HEK293T (cell line): ENCODE measurements at regions not wholly inside any gene's neighbourhood (a gene's known extent, or its start where the extent isn't known, plus 50 kb on each side); places are given as distances from the start of the nearest gene placed in this dataset.

Source experiments
- CTCF ChIA-PET: fragments of 350-600 bp; formaldehyde crosslinking; extraction: SDS; loops from one replicate; lab custom pipeline; 2021; ENCODE audit warnings: antibody characterized with exemption, inconsistent platforms; lab: Yijun Ruan, JAX
- POLR2A ChIA-PET: fragments of 350-600 bp; formaldehyde crosslinking; extraction: SDS; loops from one replicate; lab custom pipeline; 2020; ENCODE audit warnings: antibody characterized with exemption, inconsistent platforms; lab: Yijun Ruan, JAX
- DNase-seq: peaks from one replicate; pipeline ENCODE4 v3.0.0; 2012; ENCODE audit warnings: mixed read lengths; ENCODE audit errors: extremely low spot score
- ARNT ChIP-seq: fragments of 450-650 bp; IDR thresholded peaks from 2 replicates; pipeline ENCODE4 v1.6.1; 2017; ENCODE audit warnings: mild to moderate bottlenecking
- BHLHE40 ChIP-seq: fragments of 450-650 bp; IDR thresholded peaks from 2 replicates; pipeline ENCODE4 v1.6.1; 2016; ENCODE audit warnings: mild to moderate bottlenecking, moderate library complexity, borderline replicate concordance
- CTBP1 ChIP-seq: fragments of 450-650 bp; IDR thresholded peaks from 2 replicates; pipeline ENCODE4 v1.6.1; 2016; ENCODE audit warnings: borderline replicate concordance
- ELF4 ChIP-seq: fragments of 450-650 bp; IDR thresholded peaks from 2 replicates; pipeline ENCODE4 v1.6.1; 2017; ENCODE audit warnings: antibody characterized with exemption
- FOXA1 ChIP-seq: fragments of 450-650 bp; IDR thresholded peaks from 2 replicates; pipeline ENCODE4 v1.6.1; 2016; ENCODE audit warnings: mild to moderate bottlenecking
- FOXK2 ChIP-seq: fragments of 450-650 bp; IDR thresholded peaks from 2 replicates; pipeline ENCODE4 v1.6.1; 2016; ENCODE audit warnings: mild to moderate bottlenecking
- FOXM1 ChIP-seq: fragments of 450-650 bp; IDR thresholded peaks from 2 replicates; pipeline ENCODE4 v1.6.1; 2017; ENCODE audit warnings: mild to moderate bottlenecking, borderline replicate concordance
- HDGF ChIP-seq: fragments of 450-650 bp; IDR thresholded peaks from 2 replicates; pipeline ENCODE4 v1.6.1; 2017; ENCODE audit warnings: antibody characterized with exemption, borderline replicate concordance
- L3MBTL2 ChIP-seq: fragments of 450-650 bp; conservative IDR thresholded peaks from 2 replicates; pipeline ENCODE4 v1.6.1; 2016; ENCODE audit warnings: mild to moderate bottlenecking
- LEF1 ChIP-seq: fragments of 450-650 bp; IDR thresholded peaks from 2 replicates; pipeline ENCODE4 v1.6.1; 2017; ENCODE audit warnings: mild to moderate bottlenecking, borderline replicate concordance
- NFRKB ChIP-seq: fragments of 450-650 bp; IDR thresholded peaks from 2 replicates; pipeline ENCODE4 v1.6.1; 2016; ENCODE audit warnings: mild to moderate bottlenecking, moderate library complexity
- PKNOX1 ChIP-seq: fragments of 450-650 bp; IDR thresholded peaks from 2 replicates; pipeline ENCODE4 v1.6.1; 2016
- SP1 ChIP-seq: fragments of 450-650 bp; IDR thresholded peaks from 2 replicates; pipeline ENCODE4 v1.6.1; 2017
- SUZ12 ChIP-seq: fragments of 450-650 bp; IDR thresholded peaks from 2 replicates; pipeline ENCODE4 v1.6.1; 2016; ENCODE audit warnings: mild to moderate bottlenecking
- TARDBP ChIP-seq: fragments of 450-650 bp; IDR thresholded peaks from 2 replicates; pipeline ENCODE4 v1.6.1; 2016
- ZNF384 ChIP-seq: fragments of 450-650 bp; IDR thresholded peaks from 2 replicates; pipeline ENCODE4 v1.6.1; 2016

DNA sequence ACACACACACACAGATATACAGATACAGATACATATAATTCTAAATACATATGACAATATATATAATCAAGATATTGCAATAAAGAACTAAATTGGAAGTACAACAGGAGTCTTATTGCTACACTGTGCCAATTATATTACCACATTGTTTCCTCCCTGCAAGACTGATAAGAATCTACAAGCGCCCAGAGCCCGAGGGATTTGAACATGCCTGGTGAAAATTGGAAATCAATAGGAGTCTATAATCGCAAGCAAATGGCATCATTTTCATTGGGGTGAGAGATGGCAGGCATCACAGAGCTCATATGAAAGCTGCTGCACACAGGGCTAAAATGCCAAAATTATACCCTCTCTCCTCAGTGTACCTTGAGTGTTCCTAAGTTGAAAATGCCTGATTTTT lies 152.9 kb upstream of the PTBP2 start:
- no peak for TF ChIP-seq L3MBTL2
- DNase-seq = no peak
- ChIA-PET CTCF (interaction anchor here (0.6 kb wide), 1 partner anchor 47 kb away, joined by 4 read pairs; no protein-coding TSS in a partner anchor), POLR2A (no interaction called here)

DNA sequence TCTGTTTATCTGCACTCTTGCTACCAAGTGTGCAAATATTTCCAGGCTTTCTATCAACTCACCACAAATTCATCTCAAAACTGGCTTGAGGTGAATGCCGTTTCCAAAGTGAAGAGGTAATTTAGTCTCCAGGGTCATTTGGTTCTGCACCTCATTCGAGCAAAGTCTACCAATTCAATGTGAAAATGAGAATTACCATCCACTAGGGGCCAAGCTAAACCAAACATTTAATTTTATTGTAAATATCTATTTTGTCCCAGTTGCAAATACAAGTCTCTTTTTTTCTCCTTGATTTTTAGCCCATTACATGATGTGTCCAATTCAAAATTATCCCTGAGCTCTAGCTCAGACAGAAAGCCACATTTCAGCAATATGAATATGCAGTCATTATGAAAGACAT lies 152.3 kb upstream of the PTBP2 start:
- TF ChIP-seq TARDBP (no peak), FOXK2 (no peak), LEF1 (no peak), FOXM1 (no peak), PKNOX1 (no peak), CTBP1 (no peak), SP1 (no peak), NFRKB (no peak)
- CTCF ChIA-PET = no interaction called here
- no peak for DNase-seq
- POLR2A ChIA-PET = no interaction called here

- POLR2A ChIA-PET = no interaction called here
- DNase-seq = no peak
- CTCF ChIA-PET = no interaction called here
- TF ChIP-seq CTBP1 (no peak), SUZ12 (no peak), ZNF384 (no peak), HDGF (no peak), L3MBTL2 (no peak), LEF1 (no peak), TARDBP (no peak), FOXK2 (no peak), FOXA1 (no peak), SP1 (no peak), NFRKB (no peak), PKNOX1 (no peak), BHLHE40 (no peak), FOXM1 (no peak), ARNT (no peak), ELF4 (no peak)
Measured at GRCh38 chr1:96579636-96580035, 141.9 kb upstream of the PTBP2 start.

- ChIA-PET POLR2A (no interaction called here), CTCF (no interaction called here)
- DNase-seq = no peak
- TF ChIP-seq TARDBP = no peak
- no peak for TF ChIP-seq FOXM1
- no peak for TF ChIP-seq ELF4
- TF ChIP-seq LEF1 = no peak
- TF ChIP-seq ZNF384 = no peak
- TF ChIP-seq CTBP1 = no peak
- TF ChIP-seq PKNOX1 = no peak
- no peak for TF ChIP-seq L3MBTL2
Measured at GRCh38 chr1:96580920-96581319, 140.7 kb upstream of the PTBP2 start.

DNA sequence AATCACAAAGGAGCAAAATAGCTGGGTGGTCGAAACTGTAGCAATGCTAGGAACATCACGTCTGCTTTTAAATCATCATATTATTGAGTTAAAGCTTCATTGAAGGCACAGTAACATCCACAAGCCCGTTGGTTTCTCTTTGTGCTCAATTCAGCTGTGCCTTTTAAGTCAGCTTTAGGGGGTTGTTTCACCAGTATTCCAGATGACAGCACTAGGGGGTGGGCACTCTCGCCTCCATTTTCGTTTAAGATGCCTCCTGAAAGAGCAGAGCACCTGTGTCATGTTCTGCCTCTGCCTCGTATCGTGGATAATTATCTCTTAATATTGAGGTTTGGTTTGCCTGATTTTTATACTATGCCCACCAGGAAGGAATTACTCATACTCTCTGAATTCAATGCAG lies 139.8 kb upstream of the PTBP2 start:
- DNase-seq = no peak
- ChIA-PET POLR2A (no interaction called here), CTCF (no interaction called here)
- TF ChIP-seq FOXA1 (no peak), BHLHE40 (no peak), ZNF384 (no peak), ARNT (no peak), FOXM1 (no peak), TARDBP (no peak), L3MBTL2 (no peak), PKNOX1 (no peak), SUZ12 (no peak), CTBP1 (no peak), FOXK2 (no peak), SP1 (no peak), ELF4 (no peak), LEF1 (no peak), NFRKB (no peak)

- no peak for DNase-seq
- TF ChIP-seq FOXM1 (no peak), FOXK2 (no peak), PKNOX1 (no peak), ZNF384 (no peak), ARNT (no peak), LEF1 (no peak), SUZ12 (no peak), SP1 (no peak), L3MBTL2 (no peak), ELF4 (no peak), CTBP1 (no peak), HDGF (no peak), NFRKB (no peak), FOXA1 (no peak), TARDBP (no peak), BHLHE40 (no peak)
- ChIA-PET CTCF (interaction anchor here (1.2 kb wide), 1 partner anchor 12 kb away, joined by 3 read pairs; no protein-coding TSS in a partner anchor), POLR2A (no interaction called here)
Measured at GRCh38 chr1:96583903-96584302, 137.7 kb upstream of the PTBP2 start.
